ENCODE measurements at regions not wholly inside any gene's neighbourhood (a gene's known extent, or its start where the extent isn't known, plus 50 kb on each side); places are given as distances from the start of the nearest gene placed in this dataset.

GRCh38 chr11:37621662-37622061 is 1023.6 kb upstream of the RAG2 start:
- TF ChIP-seq CTCF (IDR thresholded peaks at IDR 0.05): no peak
- ATAC-seq (no peak), DNase-seq (no peak)
- Histone ChIP-seq H3K9me3 (no peaks in the 10 kb centered on the region), H3K4me1 (no peaks in the 10 kb centered on the region), H3K36me3 (ENCODE audit: insufficient read depth in 1 of 2, low read depth in 1 of 2) (no peaks in the 10 kb centered on the region), H3K4me3 (no peak overlapping the region), H3K27me3 (ENCODE audit: insufficient read depth in 3 of 3, low read length in 2 of 3) (no peaks in the 10 kb centered on the region), H3K27ac (no peak overlapping the region)
- WGBS, 3 donors: 79 to 80% (median 79%) methylated on average over 1 of the region's 1 CpG
- intact Hi-C loops (cut with DNase I): no loop called here

GRCh38 chr11:37616291-37616690 is 1018.3 kb upstream of the RAG2 start:
- intact Hi-C loops (cut with DNase I): no loop called here
- WGBS, 3 donors: 94 to 100% (median 97%) methylated on average over 1 of the region's 1 CpG
- no peak for TF ChIP-seq CTCF (IDR thresholded peaks at IDR 0.05)
- no peaks in the 10 kb centered on the region for H3K4me1 ChIP-seq
- H3K4me3 ChIP-seq: no peak overlapping the region
- ATAC-seq (no peak), DNase-seq (no peak)
- H3K36me3 ChIP-seq (ENCODE audit: insufficient read depth in 1 of 2, low read depth in 1 of 2): no peaks in the 10 kb centered on the region
- no peaks in the 10 kb centered on the region for H3K9me3 ChIP-seq
- no peak overlapping the region for H3K27ac ChIP-seq
- H3K27me3 ChIP-seq (ENCODE audit: insufficient read depth in 3 of 3, low read length in 2 of 3): no peaks in the 10 kb centered on the region

GRCh38 chr11:37613031-37613430 is 1015.0 kb upstream of the RAG2 start:
- H3K4me1 ChIP-seq: no peaks in the 10 kb centered on the region
- ATAC-seq: no peak
- DNase-seq: no peak
- H3K9me3 ChIP-seq: no peaks in the 10 kb centered on the region
- no peaks in the 10 kb centered on the region for H3K36me3 ChIP-seq (ENCODE audit: insufficient read depth in 1 of 2, low read depth in 1 of 2)
- H3K27ac ChIP-seq: no peak overlapping the region
- H3K27me3 ChIP-seq (ENCODE audit: insufficient read depth in 3 of 3, low read length in 2 of 3): no peaks in the 10 kb centered on the region
- intact Hi-C loops (cut with DNase I): no loop called here
- TF ChIP-seq CTCF (IDR thresholded peaks at IDR 0.05): no peak
- H3K4me3 ChIP-seq: no peak overlapping the region
- WGBS, 3 donors: 32 to 38% (median 35%) methylated on average over 1 of the region's 1 CpG

GRCh38 chr11:37612146-37612545 is 1014.1 kb upstream of the RAG2 start:
- whole genome bisulfite sequencing, 3 donors: 58 to 63% (median 60%) methylated on average over 4 of the region's 4 CpGs

More at GRCh38 chr11:37612146-37612545, 1014.1 kb upstream of the RAG2 start:
- intact Hi-C loops (cut with DNase I): no loop called here
- no peaks in the 10 kb centered on the region for H3K4me1 ChIP-seq
- H3K36me3 ChIP-seq (ENCODE audit: insufficient read depth in 1 of 2, low read depth in 1 of 2): no peaks in the 10 kb centered on the region
- no peak overlapping the region for H3K4me3 ChIP-seq
- ATAC-seq: no peak
- DNase-seq: no peak
- TF ChIP-seq CTCF (IDR thresholded peaks at IDR 0.05): no peak
- no peaks in the 10 kb centered on the region for H3K9me3 ChIP-seq
- no peaks in the 10 kb centered on the region for H3K27me3 ChIP-seq (ENCODE audit: insufficient read depth in 3 of 3, low read length in 2 of 3)
- H3K27ac ChIP-seq: no peak overlapping the region

Measured in psoas muscle (tissue), 7 donors.